ENCODE measurements at regions not wholly inside any gene's neighbourhood (a gene's known extent, or its start where the extent isn't known, plus 50 kb on each side); places are given as distances from the start of the nearest gene placed in this dataset.

DNA sequence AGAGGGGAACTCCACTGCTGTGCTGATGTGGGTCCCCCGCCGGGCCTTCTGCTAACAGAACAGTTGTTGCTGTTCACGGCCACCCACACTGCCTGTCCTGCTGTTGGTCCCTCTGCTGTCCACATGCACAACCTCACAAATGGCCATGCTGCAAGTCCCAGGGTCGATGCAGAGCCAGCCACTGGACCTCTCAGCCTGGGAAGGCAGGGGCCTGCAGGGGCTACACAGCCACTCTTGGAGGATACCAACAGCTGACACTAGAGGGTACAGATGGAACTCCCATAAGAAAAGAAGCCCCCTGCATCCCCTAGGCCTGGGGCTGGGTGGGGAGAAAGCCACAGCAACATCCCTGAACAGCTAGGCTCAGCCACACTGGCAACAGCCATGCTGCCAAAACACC is 104.4 kb upstream of the IQSEC1 start:
- TF ChIP-seq, protein P1, sequence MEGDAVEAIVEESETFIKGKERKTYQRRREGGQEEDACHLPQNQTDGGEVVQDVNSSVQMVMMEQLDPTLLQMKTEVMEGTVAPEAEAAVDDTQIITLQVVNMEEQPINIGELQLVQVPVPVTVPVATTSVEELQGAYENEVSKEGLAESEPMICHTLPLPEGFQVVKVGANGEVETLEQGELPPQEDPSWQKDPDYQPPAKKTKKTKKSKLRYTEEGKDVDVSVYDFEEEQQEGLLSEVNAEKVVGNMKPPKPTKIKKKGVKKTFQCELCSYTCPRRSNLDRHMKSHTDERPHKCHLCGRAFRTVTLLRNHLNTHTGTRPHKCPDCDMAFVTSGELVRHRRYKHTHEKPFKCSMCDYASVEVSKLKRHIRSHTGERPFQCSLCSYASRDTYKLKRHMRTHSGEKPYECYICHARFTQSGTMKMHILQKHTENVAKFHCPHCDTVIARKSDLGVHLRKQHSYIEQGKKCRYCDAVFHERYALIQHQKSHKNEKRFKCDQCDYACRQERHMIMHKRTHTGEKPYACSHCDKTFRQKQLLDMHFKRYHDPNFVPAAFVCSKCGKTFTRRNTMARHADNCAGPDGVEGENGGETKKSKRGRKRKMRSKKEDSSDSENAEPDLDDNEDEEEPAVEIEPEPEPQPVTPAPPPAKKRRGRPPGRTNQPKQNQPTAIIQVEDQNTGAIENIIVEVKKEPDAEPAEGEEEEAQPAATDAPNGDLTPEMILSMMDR (IDR thresholded peaks at IDR 0.05; ENCODE audit: low read length): no peak
- TF ChIP-seq EZH2 (optimal IDR thresholded peaks at IDR 0.05; ENCODE audit: low read depth, low read length) (no peak), EZH2phosphoT487 (IDR thresholded peaks at IDR 0.05; ENCODE audit: low read length) (no peak)
